Duodenal mucosa (tissue), 2 donors: ENCODE measurements at regions not wholly inside any gene's neighbourhood (a gene's known extent, or its start where the extent isn't known, plus 50 kb on each side); places are given as distances from the start of the nearest gene placed in this dataset.

Source experiments
- H3K27ac ChIP-seq: one replicate; pipeline ENCODE4 v1.7.0; 2013; ENCODE audit warnings: low read depth, low read length
- H3K27me3 ChIP-seq, 2 donors: one replicate each; pipeline ENCODE4 v1.7.0; 2013; ENCODE audit warnings: low read length in 2 of 2, control low read depth in 1 of 2; ENCODE audit not compliant: insufficient read depth in 2 of 2, control insufficient read depth in 1 of 2
- H3K36me3 ChIP-seq, 2 donors: one replicate each; pipeline ENCODE4 v1.7.0; 2013; ENCODE audit warnings: low read length in 2 of 2, control low read depth in 1 of 2; ENCODE audit not compliant: insufficient read depth in 2 of 2, control insufficient read depth in 1 of 2
- H3K4me1 ChIP-seq, 2 donors: one replicate each; pipeline ENCODE4 v1.7.0; 2013; ENCODE audit warnings: low read length in 2 of 2, control low read depth in 1 of 2; ENCODE audit not compliant: insufficient read depth in 2 of 2, control insufficient read depth in 1 of 2
- H3K4me3 ChIP-seq, 2 donors: one replicate each; pipeline ENCODE4 v1.7.0; 2013; ENCODE audit warnings: low read length in 2 of 2, low read depth in 1 of 2
- H3K9ac ChIP-seq, 2 donors: one replicate each; pipeline ENCODE4 v1.7.0; 2013; ENCODE audit warnings: low read length in 2 of 2, low read depth in 1 of 2
- H3K9me3 ChIP-seq, 2 donors: one replicate each; pipeline ENCODE4 v1.7.0; 2013; ENCODE audit warnings: low read length in 2 of 2, control low read depth in 1 of 2; ENCODE audit not compliant: control insufficient read depth in 1 of 2

GRCh38 chr4:185936650-185937376 is 124.8 kb upstream of the SORBS2 start:
- no peaks in the 10 kb centered on the region for H3K36me3 ChIP-seq
- no peaks in the 10 kb centered on the region for H3K4me1 ChIP-seq
- no peak overlapping the region for H3K4me3 ChIP-seq
- H3K9me3 ChIP-seq = no peaks in the 10 kb centered on the region
- no peak overlapping the region for H3K9ac ChIP-seq
- H3K27me3 ChIP-seq = no peaks in the 10 kb centered on the region
- H3K27ac ChIP-seq = no peak overlapping the region

DNA sequence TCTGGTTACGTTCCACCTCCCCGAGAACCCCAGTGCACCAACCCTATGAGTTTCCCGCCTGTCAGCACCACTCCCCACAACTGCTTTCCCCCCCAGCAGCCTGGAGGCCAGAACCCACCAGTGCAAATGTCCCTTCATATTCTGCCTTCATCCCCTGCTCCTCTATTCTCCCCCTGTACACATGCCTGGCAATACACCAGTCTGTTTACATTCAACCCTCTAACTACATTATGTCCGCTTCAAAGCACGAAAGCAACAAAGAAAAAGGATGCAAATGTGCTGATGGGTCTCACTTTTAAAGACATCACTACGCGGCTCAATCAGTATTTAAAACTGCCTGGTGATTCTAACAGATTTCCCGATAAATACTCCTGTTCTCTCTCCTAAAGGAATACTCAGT is 126.7 kb upstream of the SORBS2 start:
- Histone ChIP-seq H3K9me3 (no peaks in the 10 kb centered on the region), H3K9ac (no peak overlapping the region), H3K27me3 (no peaks in the 10 kb centered on the region), H3K27ac (no peak overlapping the region), H3K4me3 (no peak overlapping the region), H3K4me1 (no peaks in the 10 kb centered on the region), H3K36me3 (no peaks in the 10 kb centered on the region)

GRCh38 chr4:185941461-185941860 is 127.5 kb upstream of the TLR3 start:
- no peaks in the 10 kb centered on the region for H3K27me3 ChIP-seq
- H3K9ac ChIP-seq = no peak overlapping the region
- no peak overlapping the region for H3K4me3 ChIP-seq
- H3K27ac ChIP-seq = no peak overlapping the region
- H3K9me3 ChIP-seq = no peaks in the 10 kb centered on the region
- no peaks in the 10 kb centered on the region for H3K36me3 ChIP-seq
- H3K4me1 ChIP-seq = no peaks in the 10 kb centered on the region

- Histone ChIP-seq H3K9me3 (no peaks in the 10 kb centered on the region), H3K4me3 (no peak overlapping the region), H3K4me1 (no peaks in the 10 kb centered on the region), H3K36me3 (no peaks in the 10 kb centered on the region), H3K27ac (no peak overlapping the region), H3K9ac (no peak overlapping the region), H3K27me3 (no peaks in the 10 kb centered on the region)
These were observed 123.7 kb upstream of the TLR3 start for GRCh38 chr4:185945252-185945651.

DNA sequence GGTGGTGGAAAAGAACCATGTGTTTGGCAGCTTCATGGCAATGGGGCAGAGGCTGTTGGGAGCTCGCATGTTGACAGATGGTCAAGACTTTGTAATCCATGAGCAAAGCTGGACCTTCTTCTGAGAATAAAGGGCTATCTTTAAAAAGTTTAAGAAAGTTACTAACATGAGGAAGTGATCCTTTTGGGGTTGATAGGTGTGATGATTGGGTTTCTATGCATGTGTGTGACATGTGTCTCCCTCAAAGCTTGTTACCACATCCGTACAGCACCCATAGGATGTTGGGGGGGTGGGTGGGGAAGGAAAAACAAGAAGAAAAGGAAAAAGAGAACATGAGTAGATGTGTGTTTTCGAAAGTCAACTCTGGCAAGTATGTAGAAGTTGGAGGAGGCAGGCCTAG is 123.0 kb upstream of the TLR3 start:
- Histone ChIP-seq H3K9ac (no peak overlapping the region), H3K36me3 (no peaks in the 10 kb centered on the region), H3K9me3 (no peaks in the 10 kb centered on the region), H3K4me1 (no peaks in the 10 kb centered on the region), H3K27ac (no peak overlapping the region), H3K4me3 (no peak overlapping the region), H3K27me3 (no peaks in the 10 kb centered on the region)

DNA sequence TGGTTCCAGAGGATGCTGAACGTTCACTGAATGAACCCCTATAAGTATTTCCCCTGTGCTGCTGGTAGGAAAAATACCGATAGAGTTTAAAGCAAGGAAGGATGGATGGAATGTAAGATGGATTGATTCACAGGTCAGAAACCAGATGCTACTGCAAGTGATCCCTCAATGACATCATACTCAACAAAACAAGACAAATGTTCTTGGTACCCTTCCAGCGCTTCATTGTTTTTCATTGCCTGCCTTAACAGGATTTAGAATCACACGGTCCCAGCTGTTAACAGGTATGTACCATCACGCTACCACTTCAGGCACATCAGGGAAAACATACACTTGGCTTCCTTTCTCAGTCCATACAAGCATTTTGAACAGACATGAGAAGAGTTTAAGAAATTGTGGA is 118.1 kb upstream of the TLR3 start:
- Histone ChIP-seq H3K27ac (no peak overlapping the region), H3K9ac (no peak overlapping the region), H3K27me3 (no peaks in the 10 kb centered on the region), H3K36me3 (no peaks in the 10 kb centered on the region), H3K9me3 (no peaks in the 10 kb centered on the region), H3K4me1 (no peaks in the 10 kb centered on the region), H3K4me3 (no peak overlapping the region)

GRCh38 chr4:185955151-185955770 is 113.7 kb upstream of the TLR3 start:
- Histone ChIP-seq H3K9ac (no peak overlapping the region), H3K4me1 (no peaks in the 10 kb centered on the region), H3K27ac (no peak overlapping the region), H3K27me3 (no peaks in the 10 kb centered on the region), H3K4me3 (no peak overlapping the region), H3K36me3 (no peaks in the 10 kb centered on the region), H3K9me3 (no peaks in the 10 kb centered on the region)

DNA sequence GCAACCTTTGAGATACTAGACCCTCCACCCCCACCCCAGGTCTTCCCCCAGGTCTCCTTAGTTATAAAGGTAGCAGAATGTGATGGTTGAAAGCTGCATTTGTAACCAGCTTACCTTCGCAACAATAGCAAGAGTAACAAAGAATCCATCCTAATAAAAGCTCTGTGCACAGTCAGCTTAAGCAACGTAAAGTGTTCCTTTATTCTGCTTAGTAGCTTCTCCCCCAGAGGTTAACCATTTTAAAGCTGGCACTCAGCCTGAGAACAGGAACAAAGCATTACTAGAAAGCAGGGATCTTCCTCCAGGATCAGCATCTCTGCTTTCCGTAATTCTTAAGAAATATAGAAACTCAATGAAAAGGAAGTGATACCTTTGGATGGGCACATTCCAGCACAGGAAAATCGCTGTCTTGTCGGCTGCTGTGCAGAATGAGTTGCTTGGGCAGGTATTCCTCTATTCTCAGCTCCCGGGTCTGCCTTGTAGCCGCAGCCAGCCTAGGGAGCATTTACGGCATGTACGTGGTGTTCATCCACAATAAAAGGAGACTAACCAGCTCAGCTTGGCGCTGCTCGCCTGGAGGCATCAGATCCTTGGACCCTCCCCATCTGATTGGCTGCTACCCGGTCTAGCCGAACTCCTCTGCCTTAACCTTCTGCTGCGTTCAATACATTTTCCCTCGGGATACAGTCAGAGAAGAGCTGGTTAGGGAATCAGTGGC is 113.0 kb upstream of the TLR3 start:
- no peak overlapping the region for H3K4me3 ChIP-seq

GRCh38 chr4:185956544-185956940 is 112.4 kb upstream of the TLR3 start:
- Histone ChIP-seq H3K36me3 (no peaks in the 10 kb centered on the region), H3K27ac (no peak overlapping the region), H3K27me3 (no peaks in the 10 kb centered on the region), H3K9ac (no peak overlapping the region), H3K4me1 (no peaks in the 10 kb centered on the region), H3K9me3 (no peaks in the 10 kb centered on the region), H3K4me3 (no peak overlapping the region)

More for the DNA sequence above, 113.0 kb upstream of the TLR3 start:
- Histone ChIP-seq H3K27ac (no peak overlapping the region), H3K4me1 (no peaks in the 10 kb centered on the region), H3K9me3 (no peaks in the 10 kb centered on the region), H3K9ac (no peak overlapping the region), H3K36me3 (no peaks in the 10 kb centered on the region), H3K27me3 (no peaks in the 10 kb centered on the region)

GRCh38 chr4:185958094-185958747 is 110.7 kb upstream of the TLR3 start:
- no peaks in the 10 kb centered on the region for H3K9me3 ChIP-seq
- no peak overlapping the region for H3K27ac ChIP-seq
- H3K4me1 ChIP-seq = no peaks in the 10 kb centered on the region
- no peaks in the 10 kb centered on the region for H3K27me3 ChIP-seq
- no peaks in the 10 kb centered on the region for H3K36me3 ChIP-seq
- H3K9ac ChIP-seq = no peak overlapping the region
- no peak overlapping the region for H3K4me3 ChIP-seq
